ENCODE measurements at regions not wholly inside any gene's neighbourhood (a gene's known extent, or its start where the extent isn't known, plus 50 kb on each side); places are given as distances from the start of the nearest gene placed in this dataset.
"Not testable (repeated sequence)": the region's sequence is repeated elsewhere in the genome, so short reads cannot be mapped to it uniquely, and the experiment has no call there.

- not testable (repeated sequence) for H3K27me3 ChIP-seq (ENCODE audit: low read depth, low read length); H3K27ac ChIP-seq (ENCODE audit: low read length); H3K4me1 ChIP-seq (ENCODE audit: control insufficient read depth in 1 of 2, insufficient read depth in 2 of 2, low read length in 2 of 2); H3K9me3 ChIP-seq (ENCODE audit: control insufficient read depth in 1 of 2, low read length in 2 of 2); H3K4me3 ChIP-seq (ENCODE audit: low read depth in 1 of 2, low read length in 2 of 2)
- H3K36me3 ChIP-seq (ENCODE audit: control insufficient read depth in 1 of 2, insufficient read depth in 2 of 2, low read length in 2 of 2) = peaks cover 0 to 34% of the 10 kb centered on the region in 2 donors
Measured at GRCh38 chr17:64791691-64792090, 127.6 kb downstream of the LRRC37A3 start.

GRCh38 chr17:64791226-64791625, 128.1 kb downstream of the LRRC37A3 start:
- H3K27ac ChIP-seq (ENCODE audit: low read length); H3K27me3 ChIP-seq (ENCODE audit: low read depth, low read length); H3K4me1 ChIP-seq (ENCODE audit: control insufficient read depth in 1 of 2, insufficient read depth in 2 of 2, low read length in 2 of 2); H3K4me3 ChIP-seq (ENCODE audit: low read depth in 1 of 2, low read length in 2 of 2); H3K9me3 ChIP-seq (ENCODE audit: control insufficient read depth in 1 of 2, low read length in 2 of 2): not testable (repeated sequence)
- H3K36me3 ChIP-seq (ENCODE audit: control insufficient read depth in 1 of 2, insufficient read depth in 2 of 2, low read length in 2 of 2) = peaks cover 0 to 39% of the 10 kb centered on the region in 2 donors

- H3K27ac ChIP-seq (ENCODE audit: low read length); H3K27me3 ChIP-seq (ENCODE audit: low read depth, low read length); H3K4me1 ChIP-seq (ENCODE audit: control insufficient read depth in 1 of 2, insufficient read depth in 2 of 2, low read length in 2 of 2); H3K9me3 ChIP-seq (ENCODE audit: control insufficient read depth in 1 of 2, low read length in 2 of 2); H3K4me3 ChIP-seq (ENCODE audit: low read depth in 1 of 2, low read length in 2 of 2): not testable (repeated sequence)
- H3K36me3 ChIP-seq (ENCODE audit: control insufficient read depth in 1 of 2, insufficient read depth in 2 of 2, low read length in 2 of 2) = peaks cover 0 to 44% of the 10 kb centered on the region in 2 donors
Measured at GRCh38 chr17:64790690-64791089, 128.6 kb upstream of the SMURF2 start.

GRCh38 chr17:64790193-64790592, 128.1 kb upstream of the SMURF2 start:
- H3K9me3 ChIP-seq (ENCODE audit: control insufficient read depth in 1 of 2, low read length in 2 of 2) = not testable (repeated sequence)
- peaks cover 0 to 44% of the 10 kb centered on the region in 2 donors for H3K36me3 ChIP-seq (ENCODE audit: control insufficient read depth in 1 of 2, insufficient read depth in 2 of 2, low read length in 2 of 2)

GRCh38 chr17:64789061-64789445, 126.9 kb upstream of the SMURF2 start:
- not testable (repeated sequence) for H3K27me3 ChIP-seq (ENCODE audit: low read depth, low read length); H3K27ac ChIP-seq (ENCODE audit: low read length); H3K4me1 ChIP-seq (ENCODE audit: control insufficient read depth in 1 of 2, insufficient read depth in 2 of 2, low read length in 2 of 2); H3K9me3 ChIP-seq (ENCODE audit: control insufficient read depth in 1 of 2, low read length in 2 of 2); H3K4me3 ChIP-seq (ENCODE audit: low read depth in 1 of 2, low read length in 2 of 2)
- peaks cover 0 to 54% of the 10 kb centered on the region in 2 donors for H3K36me3 ChIP-seq (ENCODE audit: control insufficient read depth in 1 of 2, insufficient read depth in 2 of 2, low read length in 2 of 2)

More at GRCh38 chr17:64790193-64790592, 128.1 kb upstream of the SMURF2 start:
- H3K27ac ChIP-seq (ENCODE audit: low read length); H3K27me3 ChIP-seq (ENCODE audit: low read depth, low read length); H3K4me3 ChIP-seq (ENCODE audit: low read depth in 1 of 2, low read length in 2 of 2); H3K4me1 ChIP-seq (ENCODE audit: control insufficient read depth in 1 of 2, insufficient read depth in 2 of 2, low read length in 2 of 2): not testable (repeated sequence)

GRCh38 chr17:64788286-64789060, 126.4 kb upstream of the SMURF2 start:
- Histone ChIP-seq H3K36me3 (ENCODE audit: control insufficient read depth in 1 of 2, insufficient read depth in 2 of 2, low read length in 2 of 2) (peaks cover 0 to 60% of the 10 kb centered on the region in 2 donors), H3K27ac (ENCODE audit: low read length) (no peak overlapping the region), H3K4me1 (ENCODE audit: control insufficient read depth in 1 of 2, insufficient read depth in 2 of 2, low read length in 2 of 2) (no peaks in the 10 kb centered on the region)

GRCh38 chr17:64787921-64788271, 125.8 kb upstream of the SMURF2 start:
- Histone ChIP-seq H3K27ac (ENCODE audit: low read length) (no peak overlapping the region), H3K9me3 (ENCODE audit: control insufficient read depth in 1 of 2, low read length in 2 of 2) (no peaks in the 10 kb centered on the region), H3K27me3 (ENCODE audit: low read depth, low read length) (no peaks in the 10 kb centered on the region), H3K36me3 (ENCODE audit: control insufficient read depth in 1 of 2, insufficient read depth in 2 of 2, low read length in 2 of 2) (peaks cover 0 to 61% of the 10 kb centered on the region in 2 donors), H3K4me3 (ENCODE audit: low read depth in 1 of 2, low read length in 2 of 2) (no peak overlapping the region), H3K4me1 (ENCODE audit: control insufficient read depth in 1 of 2, insufficient read depth in 2 of 2, low read length in 2 of 2) (no peaks in the 10 kb centered on the region)

More at GRCh38 chr17:64788286-64789060, 126.4 kb upstream of the SMURF2 start:
- H3K9me3 ChIP-seq (ENCODE audit: control insufficient read depth in 1 of 2, low read length in 2 of 2) = no peaks in the 10 kb centered on the region
- H3K27me3 ChIP-seq (ENCODE audit: low read depth, low read length) = no peaks in the 10 kb centered on the region
- H3K4me3 ChIP-seq (ENCODE audit: low read depth in 1 of 2, low read length in 2 of 2) = no peak overlapping the region

- Histone ChIP-seq H3K4me1 (ENCODE audit: control insufficient read depth in 1 of 2, insufficient read depth in 2 of 2, low read length in 2 of 2) (no peaks in the 10 kb centered on the region), H3K9me3 (ENCODE audit: control insufficient read depth in 1 of 2, low read length in 2 of 2) (no peaks in the 10 kb centered on the region), H3K27me3 (ENCODE audit: low read depth, low read length) (no peaks in the 10 kb centered on the region), H3K4me3 (ENCODE audit: low read depth in 1 of 2, low read length in 2 of 2) (no peak overlapping the region), H3K27ac (ENCODE audit: low read length) (no peak overlapping the region), H3K36me3 (ENCODE audit: control insufficient read depth in 1 of 2, insufficient read depth in 2 of 2, low read length in 2 of 2) (peaks cover 0 to 57% of the 10 kb centered on the region in 2 donors)
Measured at GRCh38 chr17:64787255-64787920, 125.3 kb upstream of the SMURF2 start.

- Histone ChIP-seq H3K36me3 (ENCODE audit: control insufficient read depth in 1 of 2, insufficient read depth in 2 of 2, low read length in 2 of 2) (peaks cover 0 to 50% of the 10 kb centered on the region in 2 donors), H3K4me3 (ENCODE audit: low read depth in 1 of 2, low read length in 2 of 2) (no peak overlapping the region), H3K27me3 (ENCODE audit: low read depth, low read length) (peaks cover 4% of the 10 kb centered on the region), H3K9me3 (ENCODE audit: control insufficient read depth in 1 of 2, low read length in 2 of 2) (no peaks in the 10 kb centered on the region), H3K27ac (ENCODE audit: low read length) (no peak overlapping the region), H3K4me1 (ENCODE audit: control insufficient read depth in 1 of 2, insufficient read depth in 2 of 2, low read length in 2 of 2) (peaks cover 0 to 9% of the 10 kb centered on the region in 2 donors)
Measured at GRCh38 chr17:64786337-64786736, 124.2 kb upstream of the SMURF2 start.

GRCh38 chr17:64785011-64785421, 122.9 kb upstream of the SMURF2 start:
- H3K36me3 ChIP-seq (ENCODE audit: control insufficient read depth in 1 of 2, insufficient read depth in 2 of 2, low read length in 2 of 2) = peaks cover 0 to 50% of the 10 kb centered on the region in 2 donors
- H3K27me3 ChIP-seq (ENCODE audit: low read depth, low read length) = peaks cover 4% of the 10 kb centered on the region
- no peak overlapping the region for H3K4me3 ChIP-seq (ENCODE audit: low read depth in 1 of 2, low read length in 2 of 2)
- H3K9me3 ChIP-seq (ENCODE audit: control insufficient read depth in 1 of 2, low read length in 2 of 2) = no peaks in the 10 kb centered on the region
- H3K4me1 ChIP-seq (ENCODE audit: control insufficient read depth in 1 of 2, insufficient read depth in 2 of 2, low read length in 2 of 2) = peaks cover 0 to 22% of the 10 kb centered on the region in 2 donors
- no peak overlapping the region for H3K27ac ChIP-seq (ENCODE audit: low read length)

GRCh38 chr17:64784353-64785010, 122.4 kb upstream of the SMURF2 start:
- H3K4me3 ChIP-seq (ENCODE audit: low read depth in 1 of 2, low read length in 2 of 2) = no peak overlapping the region
- H3K4me1 ChIP-seq (ENCODE audit: control insufficient read depth in 1 of 2, insufficient read depth in 2 of 2, low read length in 2 of 2) = peaks cover 0 to 28% of the 10 kb centered on the region in 2 donors
- peaks cover 9% of the 10 kb centered on the region for H3K27me3 ChIP-seq (ENCODE audit: low read depth, low read length)
- H3K27ac ChIP-seq (ENCODE audit: low read length) = no peak overlapping the region
- H3K36me3 ChIP-seq (ENCODE audit: control insufficient read depth in 1 of 2, insufficient read depth in 2 of 2, low read length in 2 of 2) = peaks cover 0 to 50% of the 10 kb centered on the region in 2 donors
- H3K9me3 ChIP-seq (ENCODE audit: control insufficient read depth in 1 of 2, low read length in 2 of 2) = no peaks in the 10 kb centered on the region
